WTC11 (cell line): ENCODE measurements at regions not wholly inside any gene's neighbourhood (a gene's known extent, or its start where the extent isn't known, plus 50 kb on each side); places are given as distances from the start of the nearest gene placed in this dataset.

Source experiments
- ATAC-seq: fragments of 200-7000 bp; cut with Tn5 transposase; 2 replicates; pipeline ENCODE4 v1.10.0; 2021; ENCODE audit warnings: mild to moderate bottlenecking, moderate library complexity
- CTCF ChIA-PET: fragments of 300-600 bp; sonication (Branson Sonifier 250); formaldehyde crosslinking; loops from one replicate; lab custom pipeline; 2021; ENCODE audit warnings: antibody characterized with exemption; lab: Charles Lee
- POLR2A ChIA-PET: fragments of 350-600 bp; sonication (Branson Sonifier 250); formaldehyde crosslinking; loops from one replicate; lab custom pipeline; 2021; ENCODE audit warnings: antibody characterized with exemption; lab: Charles Lee
- DNase-seq: peaks from one replicate; pipeline ENCODE4 v3.0.0; 2021; ENCODE audit warnings: low spot score
- H3K27ac Mint-ChIP-seq: 2 replicates; pipeline ENCODE4 v1.8.0; 2021; ENCODE audit warnings: mixed read lengths
- H3K27me3 Mint-ChIP-seq: 2 replicates; pipeline ENCODE4 v1.8.0; 2021; ENCODE audit warnings: low read depth, mild to moderate bottlenecking, moderate library complexity, mixed read lengths
- H3K36me3 Mint-ChIP-seq: 2 replicates; pipeline ENCODE4 v1.8.0; 2021; ENCODE audit warnings: mixed read lengths
- H3K4me1 Mint-ChIP-seq: 2 replicates; pipeline ENCODE4 v1.8.0; 2022; ENCODE audit warnings: mixed read lengths
- H3K4me3 Mint-ChIP-seq: 2 replicates; pipeline ENCODE4 v1.8.0; 2021; ENCODE audit warnings: mild to moderate bottlenecking, moderate library complexity, mixed read lengths
- H3K9me3 Mint-ChIP-seq: 2 replicates; pipeline ENCODE4 v1.8.0; 2021; ENCODE audit warnings: mixed read lengths
- CBFB ChIP-seq: sonication (generic); formaldehyde crosslinking; IDR thresholded peaks from 2 replicates; pipeline ENCODE4 v1.8.1; 2022; ENCODE audit warnings: mild to moderate bottlenecking, low read depth, missing genetic modification reagents
- EMX1 ChIP-seq: fragments of 250-450 bp; sonication (Bioruptor Pico); IDR thresholded peaks from 2 replicates; pipeline ENCODE4 v1.8.0; 2021; ENCODE audit warnings: mild to moderate bottlenecking
- ESRRA ChIP-seq: sonication (generic); formaldehyde crosslinking; IDR thresholded peaks from 2 replicates; pipeline ENCODE4 v1.8.1; 2022; ENCODE audit warnings: mild to moderate bottlenecking, missing genetic modification reagents, borderline replicate concordance
- FOXJ3 ChIP-seq: sonication (generic); formaldehyde crosslinking; IDR thresholded peaks from 2 replicates; pipeline ENCODE4 v1.9.0; 2021; ENCODE audit warnings: missing genetic modification reagents, mild to moderate bottlenecking, borderline replicate concordance
- GRHL2 ChIP-seq: fragments of 250-450 bp; sonication (Bioruptor Pico); IDR thresholded peaks from 2 replicates; pipeline ENCODE4 v1.8.0; 2022; ENCODE audit warnings: mild to moderate bottlenecking, moderate library complexity; ENCODE audit not compliant: insufficient replicate concordance, severe bottlenecking
- GTF2I ChIP-seq: fragments of 250-450 bp; sonication (Bioruptor Pico); conservative IDR thresholded peaks from 2 replicates; pipeline ENCODE4 v1.4.0; 2021; ENCODE audit warnings: mild to moderate bottlenecking
- IRF2 ChIP-seq: sonication (generic); formaldehyde crosslinking; IDR thresholded peaks from 2 replicates; pipeline ENCODE4 v1.8.0; 2022; ENCODE audit warnings: low read depth, missing genetic modification reagents, borderline replicate concordance
- JUN ChIP-seq: sonication (generic); formaldehyde crosslinking; IDR thresholded peaks from 2 replicates; pipeline ENCODE4 v1.8.0; 2023; ENCODE audit warnings: mild to moderate bottlenecking, missing genetic modification reagents
- KAT7 ChIP-seq: sonication (generic); formaldehyde crosslinking; IDR thresholded peaks from 2 replicates; pipeline ENCODE4 v1.8.1; 2023; ENCODE audit warnings: missing genetic modification reagents, mild to moderate bottlenecking, borderline replicate concordance
- NFE2L1 ChIP-seq: sonication (generic); formaldehyde crosslinking; IDR thresholded peaks from 2 replicates; pipeline ENCODE4 v1.8.1; 2023; ENCODE audit warnings: missing genetic modification reagents
- NR1H2 ChIP-seq: sonication (generic); formaldehyde crosslinking; IDR thresholded peaks from 2 replicates; pipeline ENCODE4 v1.9.0; 2021; ENCODE audit warnings: mild to moderate bottlenecking, moderate library complexity, missing genetic modification reagents
- RORB ChIP-seq: fragments of 250-450 bp; sonication (Bioruptor Pico); IDR thresholded peaks from 2 replicates; pipeline ENCODE4 v1.9.0; 2021; ENCODE audit warnings: mild to moderate bottlenecking
- SMAD3 ChIP-seq: sonication (generic); formaldehyde crosslinking; IDR thresholded peaks from 2 replicates; pipeline ENCODE4 v1.8.0; 2022; ENCODE audit warnings: missing genetic modification reagents, mild to moderate bottlenecking, borderline replicate concordance
- ZBTB21 ChIP-seq: sonication (generic); formaldehyde crosslinking; IDR thresholded peaks from 2 replicates; pipeline ENCODE4 v1.8.1; 2023; ENCODE audit warnings: mild to moderate bottlenecking, missing genetic modification reagents, borderline replicate concordance
- ZNF138 ChIP-seq: sonication (generic); formaldehyde crosslinking; conservative IDR thresholded peaks from 2 replicates; pipeline ENCODE4 v1.8.1; 2022; ENCODE audit warnings: mild to moderate bottlenecking, moderate library complexity, missing genetic modification reagents
- ZNF263 ChIP-seq: sonication (generic); formaldehyde crosslinking; IDR thresholded peaks from 2 replicates; pipeline ENCODE4 v1.8.1; 2022; ENCODE audit warnings: low read depth, mild to moderate bottlenecking, moderate library complexity, missing genetic modification reagents
- ZNF423 ChIP-seq: fragments of 250-450 bp; sonication (Bioruptor Pico); IDR thresholded peaks from 2 replicates; pipeline ENCODE4 v2.1.2; 2022; ENCODE audit warnings: mild to moderate bottlenecking, moderate library complexity
- TF ChIP-seq, protein P1 (sequence below): sonication (generic); formaldehyde crosslinking; IDR thresholded peaks from 2 replicates; pipeline ENCODE4 v1.8.1; 2022; ENCODE audit warnings: low read depth, mild to moderate bottlenecking, moderate library complexity, missing genetic modification reagents, borderline replicate concordance
- TF ChIP-seq, protein P2 (sequence below): fragments of 250-450 bp; sonication (Bioruptor Pico); IDR thresholded peaks from 2 replicates; pipeline ENCODE4 v1.9.0; 2021; ENCODE audit warnings: moderate library complexity, mild to moderate bottlenecking, inconsistent platforms, borderline replicate concordance
- TF ChIP-seq, protein P3 (sequence below): sonication (generic); formaldehyde crosslinking; IDR thresholded peaks from 2 replicates; pipeline ENCODE4 v1.8.1; 2023; ENCODE audit warnings: mild to moderate bottlenecking, missing genetic modification reagents, moderate library complexity
- TF ChIP-seq, protein P4 (sequence below): sonication (generic); formaldehyde crosslinking; IDR thresholded peaks from 2 replicates; pipeline ENCODE4 v1.8.0; 2022; ENCODE audit warnings: mild to moderate bottlenecking, missing genetic modification reagents
- TF ChIP-seq, protein P5 (sequence below): sonication (generic); formaldehyde crosslinking; IDR thresholded peaks from 2 replicates; pipeline ENCODE4 v1.8.1; 2023; ENCODE audit warnings: mild to moderate bottlenecking, missing genetic modification reagents, moderate library complexity
- TF ChIP-seq, protein P6 (sequence below): sonication (generic); formaldehyde crosslinking; IDR thresholded peaks from 2 replicates; pipeline ENCODE4 v1.8.0; 2022; ENCODE audit warnings: mild to moderate bottlenecking, missing genetic modification reagents
- TF ChIP-seq, protein P7 (sequence below): fragments of 250-450 bp; sonication (Bioruptor Pico); IDR thresholded peaks from 2 replicates; pipeline ENCODE4 v1.9.0; 2021; ENCODE audit warnings: mild to moderate bottlenecking
- TF ChIP-seq, protein P8 (sequence below): sonication (generic); formaldehyde crosslinking; IDR thresholded peaks from 2 replicates; pipeline ENCODE4 v1.8.1; 2023; ENCODE audit warnings: mild to moderate bottlenecking, missing genetic modification reagents

DNA sequence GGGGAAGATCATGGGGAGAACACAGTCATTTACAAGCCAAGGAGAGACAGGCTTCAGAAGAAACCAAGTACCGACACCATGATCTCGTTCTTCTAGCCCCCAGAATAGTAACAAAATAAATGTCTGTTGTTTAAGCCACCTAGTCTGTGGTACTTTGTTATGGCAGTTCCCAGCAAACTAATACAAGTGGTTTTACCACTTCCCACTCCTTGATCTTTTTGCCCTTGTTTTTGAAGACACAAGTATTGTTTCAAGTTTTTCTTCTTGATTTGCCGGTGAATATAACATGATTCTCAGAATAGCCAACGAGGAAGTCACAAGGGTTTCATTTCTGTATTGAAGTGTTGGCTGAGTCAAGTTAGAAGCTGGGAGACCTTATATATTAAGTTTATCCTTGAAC is 220.3 kb downstream of the SOX2 start:
- ChIA-PET CTCF (no interaction called here), POLR2A (no interaction called here)

DNA sequence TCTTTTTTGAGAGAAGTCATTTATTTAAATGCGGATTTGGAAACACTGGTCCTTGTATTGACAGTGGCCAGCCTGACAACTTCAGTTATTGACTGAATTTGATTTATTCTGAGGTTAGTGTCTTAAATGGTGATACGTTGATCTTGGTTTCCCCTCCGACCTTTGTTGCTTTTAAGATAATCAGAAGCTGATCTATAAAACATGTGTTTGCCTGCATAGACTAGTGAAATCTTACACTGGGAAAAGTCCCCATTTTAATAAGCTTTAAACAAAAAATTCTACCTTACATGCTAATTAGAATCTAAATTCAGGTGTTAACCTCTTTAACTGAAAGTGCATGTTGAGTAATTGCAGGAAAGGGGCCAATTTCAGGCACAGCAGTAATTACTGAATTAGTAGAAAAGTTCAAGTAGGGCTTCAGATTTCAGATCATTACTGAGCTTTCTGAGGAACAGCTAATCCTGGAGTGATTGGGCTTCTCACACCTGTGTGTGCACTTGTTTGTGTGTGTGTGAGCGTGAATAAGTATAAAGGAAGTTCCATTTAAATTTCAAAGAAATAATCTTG is 221.4 kb downstream of the SOX2 start:
- Mint-ChIP-seq H3K27ac (no peak overlapping the region), H3K9me3 (peaks cover 5% of the 10 kb centered on the region), H3K36me3 (peaks cover 1% of the 10 kb centered on the region; the same call in 1 of the 2 replicates), H3K4me3 (no peak overlapping the region), H3K27me3 (no peaks in the 10 kb centered on the region), H3K4me1 (peaks cover 21% of the 10 kb centered on the region)
- ATAC-seq (no peak), DNase-seq (no peak)
- ChIA-PET POLR2A (no interaction called here), CTCF (no interaction called here)
- TF ChIP-seq, protein P1, sequence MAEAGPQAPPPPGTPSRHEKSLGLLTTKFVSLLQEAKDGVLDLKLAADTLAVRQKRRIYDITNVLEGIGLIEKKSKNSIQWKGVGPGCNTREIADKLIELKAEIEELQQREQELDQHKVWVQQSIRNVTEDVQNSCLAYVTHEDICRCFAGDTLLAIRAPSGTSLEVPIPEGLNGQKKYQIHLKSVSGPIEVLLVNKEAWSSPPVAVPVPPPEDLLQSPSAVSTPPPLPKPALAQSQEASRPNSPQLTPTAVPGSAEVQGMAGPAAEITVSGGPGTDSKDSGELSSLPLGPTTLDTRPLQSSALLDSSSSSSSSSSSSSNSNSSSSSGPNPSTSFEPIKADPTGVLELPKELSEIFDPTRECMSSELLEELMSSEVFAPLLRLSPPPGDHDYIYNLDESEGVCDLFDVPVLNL = no peak
- TF ChIP-seq, protein P2, sequence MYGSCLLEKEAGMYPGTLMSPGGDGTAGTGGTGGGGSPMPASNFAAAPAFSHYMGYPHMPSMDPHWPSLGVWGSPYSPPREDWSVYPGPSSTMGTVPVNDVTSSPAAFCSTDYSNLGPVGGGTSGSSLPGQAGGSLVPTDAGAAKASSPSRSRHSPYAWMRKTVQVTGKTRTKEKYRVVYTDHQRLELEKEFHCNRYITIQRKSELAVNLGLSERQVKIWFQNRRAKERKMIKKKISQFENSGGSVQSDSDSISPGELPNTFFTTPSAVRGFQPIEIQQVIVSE (CRISPR knock-in tag) = no peak
- TF ChIP-seq ZNF263 (CRISPR knock-in tag) (no peak), GRHL2 (no peak)

More for the DNA sequence above, 220.3 kb downstream of the SOX2 start:
- no peak for ATAC-seq
- Mint-ChIP-seq H3K4me3 (no peak overlapping the region), H3K4me1 (peaks cover 21% of the 10 kb centered on the region), H3K27me3 (no peaks in the 10 kb centered on the region), H3K9me3 (peaks cover 10% of the 10 kb centered on the region), H3K36me3 (peaks cover 6% of the 10 kb centered on the region), H3K27ac (no peak overlapping the region)
- DNase-seq = no peak
- TF ChIP-seq, protein P3, sequence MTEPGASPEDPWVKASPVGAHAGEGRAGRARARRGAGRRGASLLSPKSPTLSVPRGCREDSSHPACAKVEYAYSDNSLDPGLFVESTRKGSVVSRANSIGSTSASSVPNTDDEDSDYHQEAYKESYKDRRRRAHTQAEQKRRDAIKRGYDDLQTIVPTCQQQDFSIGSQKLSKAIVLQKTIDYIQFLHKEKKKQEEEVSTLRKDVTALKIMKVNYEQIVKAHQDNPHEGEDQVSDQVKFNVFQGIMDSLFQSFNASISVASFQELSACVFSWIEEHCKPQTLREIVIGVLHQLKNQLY (CRISPR knock-in tag) = no peak
- TF ChIP-seq, protein P4, sequence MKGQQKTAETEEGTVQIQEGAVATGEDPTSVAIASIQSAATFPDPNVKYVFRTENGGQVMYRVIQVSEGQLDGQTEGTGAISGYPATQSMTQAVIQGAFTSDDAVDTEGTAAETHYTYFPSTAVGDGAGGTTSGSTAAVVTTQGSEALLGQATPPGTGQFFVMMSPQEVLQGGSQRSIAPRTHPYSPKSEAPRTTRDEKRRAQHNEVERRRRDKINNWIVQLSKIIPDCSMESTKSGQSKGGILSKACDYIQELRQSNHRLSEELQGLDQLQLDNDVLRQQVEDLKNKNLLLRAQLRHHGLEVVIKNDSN = no peak
- no peak for TF ChIP-seq CBFB (CRISPR knock-in tag)
- TF ChIP-seq, protein P5, sequence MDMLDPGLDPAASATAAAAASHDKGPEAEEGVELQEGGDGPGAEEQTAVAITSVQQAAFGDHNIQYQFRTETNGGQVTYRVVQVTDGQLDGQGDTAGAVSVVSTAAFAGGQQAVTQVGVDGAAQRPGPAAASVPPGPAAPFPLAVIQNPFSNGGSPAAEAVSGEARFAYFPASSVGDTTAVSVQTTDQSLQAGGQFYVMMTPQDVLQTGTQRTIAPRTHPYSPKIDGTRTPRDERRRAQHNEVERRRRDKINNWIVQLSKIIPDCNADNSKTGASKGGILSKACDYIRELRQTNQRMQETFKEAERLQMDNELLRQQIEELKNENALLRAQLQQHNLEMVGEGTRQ = no peak
- TF ChIP-seq ESRRA (CRISPR knock-in tag) = no peak
- no peak for TF ChIP-seq JUN (CRISPR knock-in tag)
- TF ChIP-seq, all 79 proteins: peak for 0

DNA sequence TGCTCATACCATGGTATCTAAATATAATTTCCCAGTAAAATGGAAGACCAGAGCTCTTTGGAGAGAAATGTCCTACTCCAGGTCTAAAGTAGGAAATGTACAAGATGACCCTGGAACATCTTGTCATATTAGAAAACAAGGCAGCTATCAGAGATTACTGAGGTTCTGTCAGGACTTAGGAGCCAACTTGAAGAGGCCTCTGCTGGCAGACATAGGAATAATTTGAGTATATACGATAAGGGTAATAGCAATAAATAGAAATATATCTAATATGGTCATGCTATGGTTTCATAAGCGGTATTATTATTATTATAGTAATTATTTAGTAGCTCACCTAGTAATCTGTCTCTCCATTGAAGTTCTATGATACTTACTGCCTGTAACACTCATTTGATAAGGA is 224.2 kb downstream of the SOX2 start:
- Mint-ChIP-seq H3K27ac (no peak overlapping the region), H3K27me3 (no peaks in the 10 kb centered on the region), H3K9me3 (no peaks in the 10 kb centered on the region), H3K4me1 (peaks cover 18% of the 10 kb centered on the region), H3K36me3 (no peaks in the 10 kb centered on the region), H3K4me3 (no peak overlapping the region)
- POLR2A ChIA-PET = no interaction called here
- CTCF ChIA-PET = no interaction called here
- DNase-seq (no peak), ATAC-seq (no peak)
- TF ChIP-seq ZNF423 (CRISPR knock-in tag) (no peak), RORB (CRISPR knock-in tag) (no peak), IRF2 (CRISPR knock-in tag) (no peak), ZNF138 (CRISPR knock-in tag) (no peak), SMAD3 (no peak), FOXJ3 (CRISPR knock-in tag) (no peak), EMX1 (CRISPR knock-in tag) (no peak), NFE2L1 (no peak), NR1H2 (CRISPR knock-in tag) (no peak), KAT7 (no peak), ZBTB21 (no peak), GTF2I (no peak)
- TF ChIP-seq, protein P6, sequence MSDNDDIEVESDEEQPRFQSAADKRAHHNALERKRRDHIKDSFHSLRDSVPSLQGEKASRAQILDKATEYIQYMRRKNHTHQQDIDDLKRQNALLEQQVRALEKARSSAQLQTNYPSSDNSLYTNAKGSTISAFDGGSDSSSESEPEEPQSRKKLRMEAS = no peak
- TF ChIP-seq, protein P7, sequence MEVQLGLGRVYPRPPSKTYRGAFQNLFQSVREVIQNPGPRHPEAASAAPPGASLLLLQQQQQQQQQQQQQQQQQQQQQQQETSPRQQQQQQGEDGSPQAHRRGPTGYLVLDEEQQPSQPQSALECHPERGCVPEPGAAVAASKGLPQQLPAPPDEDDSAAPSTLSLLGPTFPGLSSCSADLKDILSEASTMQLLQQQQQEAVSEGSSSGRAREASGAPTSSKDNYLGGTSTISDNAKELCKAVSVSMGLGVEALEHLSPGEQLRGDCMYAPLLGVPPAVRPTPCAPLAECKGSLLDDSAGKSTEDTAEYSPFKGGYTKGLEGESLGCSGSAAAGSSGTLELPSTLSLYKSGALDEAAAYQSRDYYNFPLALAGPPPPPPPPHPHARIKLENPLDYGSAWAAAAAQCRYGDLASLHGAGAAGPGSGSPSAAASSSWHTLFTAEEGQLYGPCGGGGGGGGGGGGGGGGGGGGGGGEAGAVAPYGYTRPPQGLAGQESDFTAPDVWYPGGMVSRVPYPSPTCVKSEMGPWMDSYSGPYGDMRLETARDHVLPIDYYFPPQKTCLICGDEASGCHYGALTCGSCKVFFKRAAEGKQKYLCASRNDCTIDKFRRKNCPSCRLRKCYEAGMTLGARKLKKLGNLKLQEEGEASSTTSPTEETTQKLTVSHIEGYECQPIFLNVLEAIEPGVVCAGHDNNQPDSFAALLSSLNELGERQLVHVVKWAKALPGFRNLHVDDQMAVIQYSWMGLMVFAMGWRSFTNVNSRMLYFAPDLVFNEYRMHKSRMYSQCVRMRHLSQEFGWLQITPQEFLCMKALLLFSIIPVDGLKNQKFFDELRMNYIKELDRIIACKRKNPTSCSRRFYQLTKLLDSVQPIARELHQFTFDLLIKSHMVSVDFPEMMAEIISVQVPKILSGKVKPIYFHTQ (CRISPR knock-in tag) = no peak
- TF ChIP-seq, protein P8, sequence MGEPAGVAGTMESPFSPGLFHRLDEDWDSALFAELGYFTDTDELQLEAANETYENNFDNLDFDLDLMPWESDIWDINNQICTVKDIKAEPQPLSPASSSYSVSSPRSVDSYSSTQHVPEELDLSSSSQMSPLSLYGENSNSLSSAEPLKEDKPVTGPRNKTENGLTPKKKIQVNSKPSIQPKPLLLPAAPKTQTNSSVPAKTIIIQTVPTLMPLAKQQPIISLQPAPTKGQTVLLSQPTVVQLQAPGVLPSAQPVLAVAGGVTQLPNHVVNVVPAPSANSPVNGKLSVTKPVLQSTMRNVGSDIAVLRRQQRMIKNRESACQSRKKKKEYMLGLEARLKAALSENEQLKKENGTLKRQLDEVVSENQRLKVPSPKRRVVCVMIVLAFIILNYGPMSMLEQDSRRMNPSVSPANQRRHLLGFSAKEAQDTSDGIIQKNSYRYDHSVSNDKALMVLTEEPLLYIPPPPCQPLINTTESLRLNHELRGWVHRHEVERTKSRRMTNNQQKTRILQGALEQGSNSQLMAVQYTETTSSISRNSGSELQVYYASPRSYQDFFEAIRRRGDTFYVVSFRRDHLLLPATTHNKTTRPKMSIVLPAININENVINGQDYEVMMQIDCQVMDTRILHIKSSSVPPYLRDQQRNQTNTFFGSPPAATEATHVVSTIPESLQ (CRISPR knock-in tag) = no peak
